ENCODE measurements at regions not wholly inside any gene's neighbourhood (a gene's known extent, or its start where the extent isn't known, plus 50 kb on each side); places are given as distances from the start of the nearest gene placed in this dataset.

DNA sequence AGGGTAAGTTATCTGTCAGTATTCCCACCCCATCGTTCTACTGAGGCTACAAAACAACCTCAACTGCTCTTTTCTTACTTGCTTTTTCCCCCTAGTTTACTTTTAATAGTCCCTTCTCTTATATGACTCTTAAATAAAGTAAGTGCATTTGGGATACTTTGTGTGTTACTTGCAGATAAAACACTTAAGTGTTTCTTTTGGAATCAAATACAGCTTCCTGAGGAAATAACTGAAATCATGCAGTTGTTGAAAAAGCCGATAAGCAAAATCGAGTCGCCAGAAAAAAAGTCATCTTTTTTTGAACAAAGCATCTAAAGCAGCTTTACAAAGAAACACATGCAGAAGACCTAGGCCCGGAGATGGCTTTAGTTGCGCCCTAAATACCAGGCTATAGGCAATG lies 53.5 kb upstream of the EPB41L4A start:
- no peaks in the 10 kb centered on the region for H3K4me1 ChIP-seq (ENCODE audit: control insufficient read depth in 1 of 2, extremely low read depth in 1 of 2, insufficient read depth in 2 of 2, low read length in 2 of 2)
- ATAC-seq (replicated peaks in 1 of 4), result no peak
- no peaks in the 10 kb centered on the region for H3K36me3 ChIP-seq (ENCODE audit: control insufficient read depth in 2 of 2, extremely low read depth in 1 of 2, insufficient read depth in 1 of 2, low read length in 1 of 2)
- H3K4me3 ChIP-seq (ENCODE audit: control insufficient read depth in 1 of 2, extremely low read depth in 1 of 2, low read length in 1 of 2), result no peak overlapping the region
- Mint-ChIP-seq H3K9me3 (no peaks in the 10 kb centered on the region), H3K4me1 (no peaks in the 10 kb centered on the region), H3K27me3 (peaks cover 12 to 17% of the 10 kb centered on the region in 2 donors), H3K27ac (no peak overlapping the region), H3K4me3 (no peak overlapping the region), H3K36me3 (no peaks in the 10 kb centered on the region)
- WGBS (ENCODE audit: insufficient coverage), result no CpG with 5 or more reads among the region's 6 CpGs
- peaks cover 0 to 4% of the 10 kb centered on the region in 2 experiments for H3K27me3 ChIP-seq (replicated peaks in 1 of 2; ENCODE audit: control insufficient read depth in 2 of 2, extremely low read depth in 1 of 2, insufficient read depth in 2 of 2, low read length in 1 of 2)
- ChIA-PET CTCF (no interaction called here), POLR2A (no interaction called here)
- no peaks in the 10 kb centered on the region for H3K9me3 ChIP-seq
- no peak for DNase-seq
- no peak overlapping the region for H3K27ac ChIP-seq (ENCODE audit: low read length)

DNA sequence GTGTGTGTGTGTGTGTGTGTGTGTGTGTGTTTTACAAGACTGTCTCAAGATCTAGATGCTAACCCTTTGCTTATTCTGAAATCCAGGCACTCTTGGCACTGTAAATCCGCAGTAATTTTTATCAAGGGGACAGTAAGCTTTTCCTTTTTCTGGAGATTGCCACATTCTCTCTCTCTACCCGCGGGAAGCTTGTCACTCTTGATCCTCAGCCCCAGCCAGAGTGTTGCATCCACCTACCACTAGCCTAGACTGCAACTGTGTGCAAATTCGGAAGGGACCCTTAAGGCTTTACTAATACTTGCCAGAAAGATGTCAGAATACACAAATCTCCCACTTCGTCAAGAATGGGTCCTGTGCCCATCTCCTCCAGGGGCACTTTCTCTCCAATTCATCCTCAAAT lies 54.9 kb upstream of the EPB41L4A start:
- CTCF ChIA-PET, result no interaction called here
- no peak overlapping the region for H3K27ac Mint-ChIP-seq
- WGBS (ENCODE audit: insufficient coverage), result 75% methylated on average over 4 of the region's 5 CpGs

DNA sequence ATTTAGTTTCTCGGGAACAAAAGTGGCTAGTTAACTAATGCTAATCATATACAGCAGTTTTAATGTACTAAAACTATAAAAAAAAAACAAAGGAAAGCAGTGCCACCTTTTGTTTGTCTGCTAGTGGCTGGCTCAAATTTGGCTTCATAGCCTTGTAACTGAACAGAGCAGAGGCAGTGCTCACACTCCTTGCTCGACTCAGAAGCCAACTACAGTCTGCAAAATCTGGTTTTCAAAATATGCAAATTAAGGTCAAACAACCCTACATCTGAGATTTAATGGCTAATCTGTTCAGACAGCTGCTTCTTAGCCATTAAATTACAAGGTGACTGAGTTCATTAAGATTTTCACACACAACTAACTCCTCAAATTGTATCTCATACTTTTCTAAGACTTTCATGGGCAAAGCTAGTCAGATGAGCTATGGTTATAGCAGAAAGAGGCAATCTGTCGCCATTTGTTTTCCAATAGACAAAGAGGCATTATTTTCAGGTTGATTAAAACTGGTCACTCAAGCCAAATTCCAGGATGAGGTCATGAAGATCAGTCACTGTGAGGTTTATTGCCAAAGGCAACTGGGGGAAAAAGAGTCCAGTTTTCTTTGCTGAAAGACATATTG lies 56.8 kb upstream of the EPB41L4A start:
- no peak overlapping the region for H3K27ac ChIP-seq (ENCODE audit: low read length)
- ChIA-PET POLR2A (no interaction called here), CTCF (no interaction called here)
- Mint-ChIP-seq H3K27me3 (peaks cover 23 to 28% of the 10 kb centered on the region in 2 donors), H3K27ac (no peak overlapping the region), H3K9me3 (no peaks in the 10 kb centered on the region), H3K36me3 (no peaks in the 10 kb centered on the region), H3K4me1 (no peaks in the 10 kb centered on the region), H3K4me3 (no peak overlapping the region)
- no peaks in the 10 kb centered on the region for H3K4me1 ChIP-seq (ENCODE audit: control insufficient read depth in 1 of 2, extremely low read depth in 1 of 2, insufficient read depth in 2 of 2, low read length in 2 of 2)
- no peak overlapping the region for H3K4me3 ChIP-seq (ENCODE audit: control insufficient read depth in 1 of 2, extremely low read depth in 1 of 2, low read length in 1 of 2)
- WGBS (ENCODE audit: insufficient coverage), result 71% methylated on average over 2 of the region's 3 CpGs
- ATAC-seq (replicated peaks in 1 of 4) (no peak), DNase-seq (no peak)
- H3K27me3 ChIP-seq (replicated peaks in 1 of 2; ENCODE audit: control insufficient read depth in 2 of 2, extremely low read depth in 1 of 2, insufficient read depth in 2 of 2, low read length in 1 of 2), result peaks cover 0 to 5% of the 10 kb centered on the region in 2 experiments
- H3K36me3 ChIP-seq (ENCODE audit: control insufficient read depth in 2 of 2, extremely low read depth in 1 of 2, insufficient read depth in 1 of 2, low read length in 1 of 2), result no peaks in the 10 kb centered on the region
- H3K9me3 ChIP-seq, result no peaks in the 10 kb centered on the region

More for the DNA sequence above, 54.9 kb upstream of the EPB41L4A start:
- H3K36me3 Mint-ChIP-seq, result no peaks in the 10 kb centered on the region
- no peak overlapping the region for H3K4me3 ChIP-seq (ENCODE audit: control insufficient read depth in 1 of 2, extremely low read depth in 1 of 2, low read length in 1 of 2)
- peaks cover 0 to 5% of the 10 kb centered on the region in 2 experiments for H3K27me3 ChIP-seq (replicated peaks in 1 of 2; ENCODE audit: control insufficient read depth in 2 of 2, extremely low read depth in 1 of 2, insufficient read depth in 2 of 2, low read length in 1 of 2)
- no peak for DNase-seq
- no peak overlapping the region for H3K27ac ChIP-seq (ENCODE audit: low read length)
- peaks cover 19 to 21% of the 10 kb centered on the region in 2 donors for H3K27me3 Mint-ChIP-seq
- POLR2A ChIA-PET, result no interaction called here
- no peaks in the 10 kb centered on the region for H3K36me3 ChIP-seq (ENCODE audit: control insufficient read depth in 2 of 2, extremely low read depth in 1 of 2, insufficient read depth in 1 of 2, low read length in 1 of 2)
- no peaks in the 10 kb centered on the region for H3K9me3 ChIP-seq
- H3K4me1 Mint-ChIP-seq, result no peaks in the 10 kb centered on the region
- H3K4me3 Mint-ChIP-seq, result no peak overlapping the region
- no peaks in the 10 kb centered on the region for H3K4me1 ChIP-seq (ENCODE audit: control insufficient read depth in 1 of 2, extremely low read depth in 1 of 2, insufficient read depth in 2 of 2, low read length in 2 of 2)
- ATAC-seq (replicated peaks in 1 of 4), result no peak
- H3K9me3 Mint-ChIP-seq, result no peaks in the 10 kb centered on the region

DNA sequence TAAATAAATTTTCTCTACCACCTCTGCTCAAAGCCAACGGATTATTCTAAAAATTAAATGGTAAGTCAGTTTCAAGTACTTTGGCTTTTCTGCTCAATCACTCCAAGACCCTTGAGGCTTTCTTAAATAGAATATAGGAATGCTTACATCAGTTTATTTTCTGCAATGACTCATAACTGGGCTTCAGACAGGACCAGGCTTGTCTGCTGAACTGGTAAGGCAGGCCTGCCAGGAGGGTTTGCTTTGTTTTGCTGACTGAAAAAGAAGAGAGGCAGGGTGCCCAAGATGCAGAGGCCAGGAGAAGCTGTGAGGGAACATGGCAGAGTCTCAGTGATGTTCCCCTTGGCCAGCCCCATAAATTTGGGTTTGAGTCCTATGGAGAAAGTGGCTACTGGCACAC lies 60.3 kb upstream of the EPB41L4A start:
- WGBS (ENCODE audit: insufficient coverage), result no CpG with 5 or more reads among the region's 1 CpG
- no peak for ATAC-seq (replicated peaks in 1 of 4)
- no peaks in the 10 kb centered on the region for H3K36me3 ChIP-seq (ENCODE audit: control insufficient read depth in 2 of 2, extremely low read depth in 1 of 2, insufficient read depth in 1 of 2, low read length in 1 of 2)
- Mint-ChIP-seq H3K4me3 (no peak overlapping the region), H3K27ac (no peak overlapping the region), H3K4me1 (no peaks in the 10 kb centered on the region), H3K36me3 (no peaks in the 10 kb centered on the region), H3K27me3 (peaks cover 17 to 18% of the 10 kb centered on the region in 2 donors), H3K9me3 (peaks cover 0 to 8% (median 2%) of the 10 kb centered on the region in 3 donors)
- no peak overlapping the region for H3K27ac ChIP-seq (ENCODE audit: low read length)
- DNase-seq, result no peak
- CTCF ChIA-PET, result no interaction called here
- no peak overlapping the region for H3K4me3 ChIP-seq (ENCODE audit: control insufficient read depth in 1 of 2, extremely low read depth in 1 of 2, low read length in 1 of 2)
- H3K27me3 ChIP-seq (replicated peaks in 1 of 2; ENCODE audit: control insufficient read depth in 2 of 2, extremely low read depth in 1 of 2, insufficient read depth in 2 of 2, low read length in 1 of 2), result peaks cover 0 to 7% of the 10 kb centered on the region in 2 experiments
- H3K4me1 ChIP-seq (ENCODE audit: control insufficient read depth in 1 of 2, extremely low read depth in 1 of 2, insufficient read depth in 2 of 2, low read length in 2 of 2), result no peaks in the 10 kb centered on the region
- POLR2A ChIA-PET, result no interaction called here
- no peaks in the 10 kb centered on the region for H3K9me3 ChIP-seq

DNA sequence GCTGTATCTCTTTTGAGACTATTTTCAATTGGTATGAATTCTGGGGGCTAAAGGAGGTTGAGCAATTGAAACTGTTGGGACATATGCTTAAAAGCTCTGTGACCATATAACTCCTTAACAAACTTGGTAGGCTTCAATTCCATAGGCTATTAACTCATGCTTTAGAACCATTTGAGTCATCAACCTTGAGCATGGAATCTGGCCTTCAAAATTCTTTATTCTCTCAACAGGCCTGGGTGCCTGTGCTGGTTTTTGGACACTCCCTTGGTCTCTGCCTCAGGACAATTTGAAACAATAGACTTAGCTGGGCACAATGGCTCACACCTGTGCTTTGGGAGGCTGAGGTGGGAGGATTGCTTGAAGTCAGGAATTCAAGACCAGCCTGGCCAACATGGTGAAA lies 61.4 kb upstream of the EPB41L4A start:
- peaks cover 0 to 7% of the 10 kb centered on the region in 2 experiments for H3K27me3 ChIP-seq (replicated peaks in 1 of 2; ENCODE audit: control insufficient read depth in 2 of 2, extremely low read depth in 1 of 2, insufficient read depth in 2 of 2, low read length in 1 of 2)
- DNase-seq, result no peak
- no peak overlapping the region for H3K27ac Mint-ChIP-seq
- no peaks in the 10 kb centered on the region for H3K9me3 ChIP-seq
- no peaks in the 10 kb centered on the region for H3K4me1 Mint-ChIP-seq
- H3K4me3 ChIP-seq (ENCODE audit: control insufficient read depth in 1 of 2, extremely low read depth in 1 of 2, low read length in 1 of 2), result no peak overlapping the region
- H3K36me3 ChIP-seq (ENCODE audit: control insufficient read depth in 2 of 2, extremely low read depth in 1 of 2, insufficient read depth in 1 of 2, low read length in 1 of 2), result no peaks in the 10 kb centered on the region
- H3K36me3 Mint-ChIP-seq, result no peaks in the 10 kb centered on the region
- ChIA-PET POLR2A (no interaction called here), CTCF (no interaction called here)
- no peak overlapping the region for H3K27ac ChIP-seq (ENCODE audit: low read length)
- H3K27me3 Mint-ChIP-seq, result peaks cover 16 to 22% of the 10 kb centered on the region in 2 donors
- ATAC-seq (replicated peaks in 1 of 4), result no peak
- H3K4me1 ChIP-seq (ENCODE audit: control insufficient read depth in 1 of 2, extremely low read depth in 1 of 2, insufficient read depth in 2 of 2, low read length in 2 of 2), result no peaks in the 10 kb centered on the region
- no peak overlapping the region for H3K4me3 Mint-ChIP-seq
- H3K9me3 Mint-ChIP-seq, result peaks cover 0 to 11% (median 2%) of the 10 kb centered on the region in 3 donors

DNA sequence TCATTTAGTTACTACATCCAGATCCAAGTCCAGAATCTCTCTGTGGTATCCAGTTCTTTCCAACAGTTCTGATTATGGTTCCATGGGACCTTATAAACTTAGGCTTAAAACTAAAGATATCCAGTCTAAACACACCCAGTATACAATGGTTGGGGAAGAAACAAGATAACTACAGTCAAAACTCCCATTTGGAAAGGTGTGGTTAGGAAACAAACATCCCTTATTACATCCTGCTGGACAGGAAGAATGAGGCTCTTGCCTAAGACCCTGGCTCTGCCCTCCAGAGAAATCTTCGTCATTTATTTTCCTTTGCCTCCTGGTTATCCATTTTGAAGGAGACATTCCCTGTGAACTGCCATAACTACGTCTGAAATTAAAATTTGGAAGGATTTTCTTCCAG lies 64.6 kb upstream of the EPB41L4A start:
- peaks cover 0 to 3% of the 10 kb centered on the region in 2 experiments for H3K27me3 ChIP-seq (replicated peaks in 1 of 2; ENCODE audit: control insufficient read depth in 2 of 2, extremely low read depth in 1 of 2, insufficient read depth in 2 of 2, low read length in 1 of 2)
- ChIA-PET POLR2A (no interaction called here), CTCF (no interaction called here)
- Mint-ChIP-seq H3K4me1 (no peaks in the 10 kb centered on the region), H3K9me3 (peaks cover 0 to 11% (median 2%) of the 10 kb centered on the region in 3 donors), H3K27ac (no peak overlapping the region), H3K36me3 (no peaks in the 10 kb centered on the region), H3K27me3 (peaks cover 13 to 16% of the 10 kb centered on the region in 2 donors), H3K4me3 (no peak overlapping the region)
- DNase-seq (no peak), ATAC-seq (replicated peaks in 1 of 4) (no peak)
- H3K27ac ChIP-seq (ENCODE audit: low read length), result no peak overlapping the region
- no peak overlapping the region for H3K4me3 ChIP-seq (ENCODE audit: control insufficient read depth in 1 of 2, extremely low read depth in 1 of 2, low read length in 1 of 2)
- H3K4me1 ChIP-seq (ENCODE audit: control insufficient read depth in 1 of 2, extremely low read depth in 1 of 2, insufficient read depth in 2 of 2, low read length in 2 of 2), result no peaks in the 10 kb centered on the region
- no peaks in the 10 kb centered on the region for H3K36me3 ChIP-seq (ENCODE audit: control insufficient read depth in 2 of 2, extremely low read depth in 1 of 2, insufficient read depth in 1 of 2, low read length in 1 of 2)
- WGBS (ENCODE audit: insufficient coverage), result 89% methylated on average over 1 of the region's 2 CpGs
- H3K9me3 ChIP-seq, result no peaks in the 10 kb centered on the region

DNA sequence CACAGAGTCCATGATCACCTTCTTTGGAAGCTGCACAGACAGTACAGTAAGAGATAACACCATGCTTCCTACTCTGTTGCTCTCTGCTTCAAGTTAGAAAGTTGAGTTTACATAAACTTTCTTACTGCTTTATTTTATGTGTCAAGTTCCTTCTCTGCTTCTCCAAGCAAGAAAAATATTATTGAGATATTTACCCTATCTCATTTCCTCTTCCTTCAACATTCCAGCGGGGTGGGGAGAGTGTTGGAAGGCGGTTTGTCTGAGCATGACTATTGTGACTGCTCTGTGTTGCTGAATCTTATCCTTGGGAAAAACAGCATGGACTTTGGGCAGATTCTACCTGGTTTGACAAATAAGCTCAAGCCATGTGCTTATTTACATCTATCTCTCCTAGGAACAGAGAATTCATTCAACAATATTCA lies 66.9 kb upstream of the EPB41L4A start:
- DNase-seq (no peak), ATAC-seq (replicated peaks in 1 of 4) (no peak)
- no peaks in the 10 kb centered on the region for H3K36me3 ChIP-seq (ENCODE audit: control insufficient read depth in 2 of 2, extremely low read depth in 1 of 2, insufficient read depth in 1 of 2, low read length in 1 of 2)
- CTCF ChIA-PET, result no interaction called here
- H3K4me1 Mint-ChIP-seq, result no peaks in the 10 kb centered on the region
- H3K4me3 Mint-ChIP-seq, result no peak overlapping the region
- no peaks in the 10 kb centered on the region for H3K36me3 Mint-ChIP-seq
- WGBS (ENCODE audit: insufficient coverage), result no CpG with 5 or more reads among the region's 2 CpGs
- POLR2A ChIA-PET, result no interaction called here
- peaks cover 6 to 11% of the 10 kb centered on the region in 2 donors for H3K27me3 Mint-ChIP-seq
- H3K4me3 ChIP-seq (ENCODE audit: control insufficient read depth in 1 of 2, extremely low read depth in 1 of 2, low read length in 1 of 2), result no peak overlapping the region
- H3K4me1 ChIP-seq (ENCODE audit: control insufficient read depth in 1 of 2, extremely low read depth in 1 of 2, insufficient read depth in 2 of 2, low read length in 2 of 2), result no peaks in the 10 kb centered on the region
- no peak overlapping the region for H3K27ac Mint-ChIP-seq
- H3K9me3 Mint-ChIP-seq, result peaks cover 0 to 11% (median 2%) of the 10 kb centered on the region in 3 donors
- peaks cover 0 to 2% of the 10 kb centered on the region in 2 experiments for H3K27me3 ChIP-seq (replicated peaks in 1 of 2; ENCODE audit: control insufficient read depth in 2 of 2, extremely low read depth in 1 of 2, insufficient read depth in 2 of 2, low read length in 1 of 2)
- H3K9me3 ChIP-seq, result no peaks in the 10 kb centered on the region
- H3K27ac ChIP-seq (ENCODE audit: low read length), result no peak overlapping the region

Data from T-cell (primary cell).